ENCODE measurements at regions not wholly inside any gene's neighbourhood (a gene's known extent, or its start where the extent isn't known, plus 50 kb on each side); places are given as distances from the start of the nearest gene placed in this dataset.

- no peak for DNase-seq
- no peak overlapping the region for H3K4me3 Mint-ChIP-seq
- H3K27me3 Mint-ChIP-seq: no peaks in the 10 kb centered on the region
- H3K4me1 Mint-ChIP-seq (ENCODE audit: low read depth in 2 of 2): no peaks in the 10 kb centered on the region
- H3K9me3 Mint-ChIP-seq: no peaks in the 10 kb centered on the region
- ATAC-seq (replicated peaks): no peak
- no peaks in the 10 kb centered on the region for H3K36me3 Mint-ChIP-seq (ENCODE audit: insufficient read depth)
- H3K27ac Mint-ChIP-seq: no peak overlapping the region
Observed at GRCh38 chr5:44911501-44911900, 102.8 kb downstream of the MRPS30 start.

- peaks cover 0 to 3% of the 10 kb centered on the region in 2 donors for H3K9me3 Mint-ChIP-seq
- no peaks in the 10 kb centered on the region for H3K4me1 Mint-ChIP-seq (ENCODE audit: low read depth in 2 of 2)
- H3K36me3 Mint-ChIP-seq (ENCODE audit: insufficient read depth): no peaks in the 10 kb centered on the region
- H3K27ac Mint-ChIP-seq: no peak overlapping the region
- H3K4me3 Mint-ChIP-seq: no peak overlapping the region
- DNase-seq (no peak), ATAC-seq (replicated peaks) (no peak)
- H3K27me3 Mint-ChIP-seq: no peaks in the 10 kb centered on the region
Observed at GRCh38 chr5:44914221-44914620, 105.5 kb downstream of the MRPS30 start.

- Mint-ChIP-seq H3K27me3 (no peaks in the 10 kb centered on the region), H3K9me3 (peaks cover 0 to 3% of the 10 kb centered on the region in 2 donors), H3K4me1 (ENCODE audit: low read depth in 2 of 2) (no peaks in the 10 kb centered on the region), H3K4me3 (no peak overlapping the region), H3K36me3 (ENCODE audit: insufficient read depth) (no peaks in the 10 kb centered on the region), H3K27ac (no peak overlapping the region)
- no peak for ATAC-seq (replicated peaks)
- DNase-seq: no peak
Observed at GRCh38 chr5:44919560-44919959, 110.8 kb downstream of the MRPS30 start.

GRCh38 chr5:44927115-44927733, 118.5 kb downstream of the MRPS30 start:
- DNase-seq: no peak
- Mint-ChIP-seq H3K27ac (no peak overlapping the region), H3K36me3 (ENCODE audit: insufficient read depth) (no peaks in the 10 kb centered on the region), H3K27me3 (no peaks in the 10 kb centered on the region), H3K9me3 (peaks cover 6 to 7% of the 10 kb centered on the region in 2 donors), H3K4me3 (no peak overlapping the region), H3K4me1 (ENCODE audit: low read depth in 2 of 2) (no peaks in the 10 kb centered on the region)
- no peak for ATAC-seq (replicated peaks)

- ATAC-seq (replicated peaks) (no peak), DNase-seq (no peak)
- peak overlapping the region; percentile 9 to 11 for H3K4me3 Mint-ChIP-seq
- H3K27ac Mint-ChIP-seq: peak overlapping the region in 1 of 2 donors; percentile 13
- no peaks in the 10 kb centered on the region for H3K4me1 Mint-ChIP-seq (ENCODE audit: low read depth in 2 of 2)
- H3K27me3 Mint-ChIP-seq: no peaks in the 10 kb centered on the region
- H3K9me3 Mint-ChIP-seq: peaks cover 7% of the 10 kb centered on the region in 2 donors
- no peaks in the 10 kb centered on the region for H3K36me3 Mint-ChIP-seq (ENCODE audit: insufficient read depth)
Observed at GRCh38 chr5:44932922-44933585, 124.3 kb downstream of the MRPS30 start.

- H3K27me3 Mint-ChIP-seq: no peaks in the 10 kb centered on the region
Observed at GRCh38 chr5:44933686-44934085, 124.9 kb downstream of the MRPS30 start.

GRCh38 chr5:44935262-44935661, 126.5 kb downstream of the MRPS30 start:
- Mint-ChIP-seq H3K27me3 (no peaks in the 10 kb centered on the region), H3K4me3 (no peak overlapping the region), H3K36me3 (ENCODE audit: insufficient read depth) (no peaks in the 10 kb centered on the region), H3K9me3 (peaks cover 7 to 8% of the 10 kb centered on the region in 2 donors), H3K27ac (no peak overlapping the region), H3K4me1 (ENCODE audit: low read depth in 2 of 2) (no peaks in the 10 kb centered on the region)
- no peak for ATAC-seq (replicated peaks)
- DNase-seq: no peak

More at GRCh38 chr5:44933686-44934085, 124.9 kb downstream of the MRPS30 start:
- H3K4me1 Mint-ChIP-seq (ENCODE audit: low read depth in 2 of 2): no peaks in the 10 kb centered on the region
- H3K9me3 Mint-ChIP-seq: peaks cover 7% of the 10 kb centered on the region in 2 donors
- H3K4me3 Mint-ChIP-seq: peak overlapping the region in 1 of 2 donors; percentile 9
- ATAC-seq (replicated peaks) (no peak), DNase-seq (no peak)
- H3K36me3 Mint-ChIP-seq (ENCODE audit: insufficient read depth): no peaks in the 10 kb centered on the region
- H3K27ac Mint-ChIP-seq: no peak overlapping the region

- peaks cover 7 to 10% of the 10 kb centered on the region in 2 donors for H3K9me3 Mint-ChIP-seq
- H3K36me3 Mint-ChIP-seq (ENCODE audit: insufficient read depth): no peaks in the 10 kb centered on the region
- no peaks in the 10 kb centered on the region for H3K27me3 Mint-ChIP-seq
- DNase-seq (no peak), ATAC-seq (replicated peaks) (no peak)
- no peaks in the 10 kb centered on the region for H3K4me1 Mint-ChIP-seq (ENCODE audit: low read depth in 2 of 2)
- H3K4me3 Mint-ChIP-seq: no peak overlapping the region
- no peak overlapping the region for H3K27ac Mint-ChIP-seq
Observed at GRCh38 chr5:44935871-44936270, 127.1 kb downstream of the MRPS30 start.

- ATAC-seq (replicated peaks): no peak
- H3K27ac Mint-ChIP-seq: no peak overlapping the region
- DNase-seq: no peak
- no peaks in the 10 kb centered on the region for H3K4me1 Mint-ChIP-seq (ENCODE audit: low read depth in 2 of 2)
- peaks cover 7 to 9% of the 10 kb centered on the region in 2 donors for H3K9me3 Mint-ChIP-seq
- H3K27me3 Mint-ChIP-seq: no peaks in the 10 kb centered on the region
- H3K4me3 Mint-ChIP-seq: no peak overlapping the region
- no peaks in the 10 kb centered on the region for H3K36me3 Mint-ChIP-seq (ENCODE audit: insufficient read depth)
Observed at GRCh38 chr5:44942524-44943001, 133.8 kb downstream of the MRPS30 start.

GRCh38 chr5:44943647-44944046, 134.9 kb downstream of the MRPS30 start:
- DNase-seq (no peak), ATAC-seq (replicated peaks) (no peak)
- Mint-ChIP-seq H3K27ac (no peak overlapping the region), H3K27me3 (no peaks in the 10 kb centered on the region), H3K36me3 (ENCODE audit: insufficient read depth) (no peaks in the 10 kb centered on the region), H3K4me1 (ENCODE audit: low read depth in 2 of 2) (no peaks in the 10 kb centered on the region), H3K9me3 (peaks cover 7 to 8% of the 10 kb centered on the region in 2 donors), H3K4me3 (no peak overlapping the region)

GRCh38 chr5:44945743-44946142, 137.0 kb downstream of the MRPS30 start:
- Mint-ChIP-seq H3K27ac (no peak overlapping the region), H3K9me3 (peaks cover 0 to 4% of the 10 kb centered on the region in 2 donors), H3K4me1 (ENCODE audit: low read depth in 2 of 2) (no peaks in the 10 kb centered on the region), H3K4me3 (no peak overlapping the region), H3K27me3 (no peaks in the 10 kb centered on the region), H3K36me3 (ENCODE audit: insufficient read depth) (no peaks in the 10 kb centered on the region)
- ATAC-seq (replicated peaks): no peak
- no peak for DNase-seq

- Mint-ChIP-seq H3K27me3 (no peaks in the 10 kb centered on the region), H3K9me3 (peaks cover 0 to 4% of the 10 kb centered on the region in 2 donors), H3K36me3 (ENCODE audit: insufficient read depth) (no peaks in the 10 kb centered on the region), H3K4me1 (ENCODE audit: low read depth in 2 of 2) (no peaks in the 10 kb centered on the region), H3K4me3 (no peak overlapping the region), H3K27ac (no peak overlapping the region)
- ATAC-seq (replicated peaks) (no peak), DNase-seq (no peak)
Observed at GRCh38 chr5:44949687-44950086, 140.9 kb downstream of the MRPS30 start.

- no peak for DNase-seq
- no peak for ATAC-seq (replicated peaks)
- no peak overlapping the region for H3K4me3 Mint-ChIP-seq
- H3K27me3 Mint-ChIP-seq: no peaks in the 10 kb centered on the region
- no peaks in the 10 kb centered on the region for H3K36me3 Mint-ChIP-seq (ENCODE audit: insufficient read depth)
- H3K9me3 Mint-ChIP-seq: peaks cover 0 to 2% of the 10 kb centered on the region in 2 donors
- H3K27ac Mint-ChIP-seq: no peak overlapping the region
- no peaks in the 10 kb centered on the region for H3K4me1 Mint-ChIP-seq (ENCODE audit: low read depth in 2 of 2)
Observed at GRCh38 chr5:44951371-44951770, 142.6 kb downstream of the MRPS30 start.

- H3K27me3 Mint-ChIP-seq: no peaks in the 10 kb centered on the region
- H3K36me3 Mint-ChIP-seq (ENCODE audit: insufficient read depth): no peaks in the 10 kb centered on the region
- DNase-seq (no peak), ATAC-seq (replicated peaks) (no peak)
- H3K4me3 Mint-ChIP-seq: no peak overlapping the region
- H3K4me1 Mint-ChIP-seq (ENCODE audit: low read depth in 2 of 2): no peaks in the 10 kb centered on the region
- no peak overlapping the region for H3K27ac Mint-ChIP-seq
- H3K9me3 Mint-ChIP-seq: peaks cover 0 to 2% of the 10 kb centered on the region in 2 donors
Observed at GRCh38 chr5:44952376-44952775, 143.6 kb downstream of the MRPS30 start.
